CD1c-positive myeloid dendritic cell (primary cell): ENCODE measurements at regions not wholly inside any gene's neighbourhood (a gene's known extent, or its start where the extent isn't known, plus 50 kb on each side); places are given as distances from the start of the nearest gene placed in this dataset.
"Not testable (repeated sequence)": the region's sequence is repeated elsewhere in the genome, so short reads cannot be mapped to it uniquely, and the experiment has no call there.

ENCODE experiments used
- DNase-seq: peaks from one replicate; pipeline ENCODE4 v3.0.0-alpha.2; 2016; ENCODE audit errors: extremely low spot score

GRCh38 chr12:42725809-42726208, 136.3 kb upstream of the PRICKLE1 start:
- DNase-seq: no peak

GRCh38 chr12:42716491-42716891, 126.9 kb upstream of the PRICKLE1 start:
- DNase-seq: no peak

GRCh38 chr12:42713566-42713965, 124.0 kb upstream of the PRICKLE1 start:
- not testable (repeated sequence) for DNase-seq

- DNase-seq: not testable (repeated sequence)
Observed at GRCh38 chr12:42708374-42708773, 118.8 kb upstream of the PRICKLE1 start.

- DNase-seq: no peak
Observed at GRCh38 chr12:42707312-42708226, 118.0 kb upstream of the PRICKLE1 start.

- DNase-seq: no peak
Observed at GRCh38 chr12:42706321-42706720, 116.8 kb upstream of the PRICKLE1 start.

GRCh38 chr12:42705863-42706262, 116.3 kb upstream of the PRICKLE1 start:
- DNase-seq: no peak

- DNase-seq: no peak
Observed at GRCh38 chr12:42704810-42705401, 115.4 kb upstream of the PRICKLE1 start.

- DNase-seq: no peak
Observed at GRCh38 chr12:42704340-42704739, 114.8 kb upstream of the PRICKLE1 start.

GRCh38 chr12:42701084-42701483, 111.5 kb upstream of the PRICKLE1 start:
- DNase-seq: no peak

- DNase-seq: no peak
Observed at GRCh38 chr12:42698213-42698612, 108.7 kb upstream of the PRICKLE1 start.

GRCh38 chr12:42696406-42697149, 107.0 kb upstream of the PRICKLE1 start:
- DNase-seq: no peak

- DNase-seq: no peak
Observed at GRCh38 chr12:42695490-42695995, 106.0 kb upstream of the PRICKLE1 start.

- no peak for DNase-seq
Observed at GRCh38 chr12:42692749-42693148, 103.2 kb upstream of the PRICKLE1 start.

- DNase-seq: no peak
Observed at GRCh38 chr12:42691991-42692557, 102.5 kb upstream of the PRICKLE1 start.

- no peak for DNase-seq
Observed at GRCh38 chr12:42690264-42690663, 100.7 kb upstream of the PRICKLE1 start.

- no peak for DNase-seq
Observed at GRCh38 chr12:42689699-42690098, 100.2 kb upstream of the PRICKLE1 start.

- no peak for DNase-seq
Observed at GRCh38 chr12:42686514-42687172, 97.1 kb upstream of the PRICKLE1 start.

- DNase-seq: no peak
Observed at GRCh38 chr12:42684802-42685071, 95.2 kb upstream of the PRICKLE1 start.

- no peak for DNase-seq
Observed at GRCh38 chr12:42683933-42684801, 94.6 kb upstream of the PRICKLE1 start.

GRCh38 chr12:42683266-42683665, 93.7 kb upstream of the PRICKLE1 start:
- no peak for DNase-seq
